Right kidney (tissue), 1 donor: ENCODE measurements at regions not wholly inside any gene's neighbourhood (a gene's known extent, or its start where the extent isn't known, plus 50 kb on each side); places are given as distances from the start of the nearest gene placed in this dataset.

Experiments used
- DNase-seq: peaks from one replicate; pipeline ENCODE4 v3.0.0-alpha.2; 2016

- no peak for DNase-seq
These were observed 217.4 kb downstream of the DMRT2 start for GRCh38 chr9:1267581-1267980.

- no peak for DNase-seq
These were observed 219.6 kb downstream of the DMRT2 start for GRCh38 chr9:1269533-1270315.

GRCh38 chr9:1271367-1271766, 221.2 kb downstream of the DMRT2 start:
- no peak for DNase-seq

GRCh38 chr9:1271786-1272185, 221.6 kb downstream of the DMRT2 start:
- DNase-seq = no peak

GRCh38 chr9:1272488-1272887, 222.3 kb downstream of the DMRT2 start:
- DNase-seq = no peak

GRCh38 chr9:1273859-1274258, 223.7 kb downstream of the DMRT2 start:
- DNase-seq = no peak

- no peak for DNase-seq
These were observed 224.2 kb downstream of the DMRT2 start for GRCh38 chr9:1274334-1274733.

GRCh38 chr9:1276474-1276873, 226.3 kb downstream of the DMRT2 start:
- DNase-seq = no peak

GRCh38 chr9:1284727-1285126, 234.6 kb downstream of the DMRT2 start:
- DNase-seq = no peak

- no peak for DNase-seq
These were observed 235.4 kb downstream of the DMRT2 start for GRCh38 chr9:1285526-1285925.

GRCh38 chr9:1292384-1292783, 242.2 kb downstream of the DMRT2 start:
- DNase-seq = no peak

GRCh38 chr9:1294641-1295258, 244.6 kb downstream of the DMRT2 start:
- DNase-seq = no peak

- DNase-seq = no peak
These were observed 246.2 kb downstream of the DMRT2 start for GRCh38 chr9:1296331-1296730.

- DNase-seq = no peak
These were observed 247.9 kb downstream of the DMRT2 start for GRCh38 chr9:1298046-1298445.

- no peak for DNase-seq
These were observed 250.8 kb downstream of the DMRT2 start for GRCh38 chr9:1300941-1301340.

GRCh38 chr9:1303932-1304331, 253.8 kb downstream of the DMRT2 start:
- no peak for DNase-seq

GRCh38 chr9:1311462-1312042, 261.4 kb downstream of the DMRT2 start:
- DNase-seq = no peak

GRCh38 chr9:1319436-1319835, 269.3 kb downstream of the DMRT2 start:
- no peak for DNase-seq

- DNase-seq = no peak
These were observed 269.9 kb downstream of the DMRT2 start for GRCh38 chr9:1320051-1320557.

GRCh38 chr9:1320607-1321195, 270.5 kb downstream of the DMRT2 start:
- DNase-seq = no peak

- no peak for DNase-seq
These were observed 277.3 kb downstream of the DMRT2 start for GRCh38 chr9:1327467-1327866.

- DNase-seq = no peak
These were observed 278.2 kb downstream of the DMRT2 start for GRCh38 chr9:1328341-1328740.

GRCh38 chr9:1331546-1332038, 281.4 kb downstream of the DMRT2 start:
- no peak for DNase-seq
